DND-41 (cell line): ENCODE measurements at regions not wholly inside any gene's neighbourhood (a gene's known extent, or its start where the extent isn't known, plus 50 kb on each side); places are given as distances from the start of the nearest gene placed in this dataset.

Experiments used
- ATAC-seq: fragments of 200-7000 bp; cut with Tn5 transposase; 3 replicates; pipeline ENCODE4 v1.9.1; 2021; ENCODE audit warnings: low read depth; ENCODE audit not compliant: insufficient read depth
- DNase-seq: peaks from one replicate; pipeline ENCODE4 v3.0.0-alpha.2; 2020
- H2AFZ ChIP-seq: 2 replicates; pipeline ENCODE4 v1.6.0; 2012; ENCODE audit warnings: low read depth, low read length
- H3K27ac ChIP-seq: 2 replicates; pipeline ENCODE4 v1.5.1; 2012; ENCODE audit warnings: low read length, inconsistent platforms
- H3K27me3 ChIP-seq: fragments of 200-600 bp; sonication (generic); 2 replicates; pipeline ENCODE4 v1.6.0; 2012; ENCODE audit warnings: low read length, mild to moderate bottlenecking, inconsistent platforms; ENCODE audit not compliant: insufficient read depth, poor library complexity
- H3K36me3 ChIP-seq: 2 replicates; pipeline ENCODE4 v1.5.1; 2012; ENCODE audit warnings: low read length, inconsistent platforms; ENCODE audit not compliant: insufficient read depth
- H3K4me1 ChIP-seq: 2 replicates; pipeline ENCODE4 v1.5.1; 2012; ENCODE audit warnings: mild to moderate bottlenecking, low read length; ENCODE audit not compliant: insufficient read depth
- H3K4me2 ChIP-seq: 2 replicates; pipeline ENCODE4 v1.6.0; 2012; ENCODE audit warnings: mild to moderate bottlenecking, moderate library complexity, low read length, inconsistent platforms; ENCODE audit not compliant: insufficient read depth
- H3K4me3 ChIP-seq, 2 experiments: fragments of 200-600 bp in 1 of 2; shearing (Covaris generic) in 1 of 2; 2 replicates each; pipeline ENCODE4 v1.5.1; 2012 to 2016; ENCODE audit warnings: inconsistent platforms in 2 of 2, low read length in 2 of 2, mild to moderate bottlenecking in 2 of 2, low read depth in 1 of 2, moderate library complexity in 1 of 2
- H3K79me2 ChIP-seq: 2 replicates; pipeline ENCODE4 v1.6.0; 2012; ENCODE audit warnings: low read length, inconsistent platforms; ENCODE audit not compliant: insufficient read depth
- H3K9ac ChIP-seq: 2 replicates; pipeline ENCODE4 v1.6.0; 2012; ENCODE audit warnings: low read depth, mild to moderate bottlenecking, inconsistent platforms, low read length, moderate library complexity
- H3K9me3 ChIP-seq: 2 replicates; pipeline ENCODE4 v1.5.1; 2012; ENCODE audit warnings: low read length, moderate library complexity, mild to moderate bottlenecking, inconsistent platforms; ENCODE audit not compliant: insufficient read depth, severe bottlenecking
- H4K20me1 ChIP-seq: 2 replicates; pipeline ENCODE4 v1.6.0; 2012; ENCODE audit warnings: low read length; ENCODE audit not compliant: insufficient read depth
- CTCF ChIP-seq: IDR thresholded peaks from 2 replicates; pipeline ENCODE4 v1.5.1; 2012; ENCODE audit warnings: borderline replicate concordance, low read length, moderate library complexity, mild to moderate bottlenecking; ENCODE audit not compliant: poor library complexity, severe bottlenecking; ENCODE audit errors: extremely low read depth
- EZH2 ChIP-seq: IDR thresholded peaks from 3 replicates; pipeline ENCODE4 v1.6.1; 2012; ENCODE audit warnings: borderline replicate concordance, low read depth, mild to moderate bottlenecking, moderate library complexity, low read length, inconsistent platforms; ENCODE audit not compliant: severe bottlenecking

- no peaks in the 10 kb centered on the region for H3K79me2 ChIP-seq
- no peak overlapping the region for H3K27ac ChIP-seq
- DNase-seq (no peak), ATAC-seq (no peak)
- no peaks in the 10 kb centered on the region for H3K9me3 ChIP-seq
- no peak overlapping the region for H3K4me2 ChIP-seq
- H3K27me3 ChIP-seq, result peaks cover 6% of the 10 kb centered on the region
- no peak overlapping the region for H2AFZ ChIP-seq
- H4K20me1 ChIP-seq, result no peaks in the 10 kb centered on the region
- TF ChIP-seq EZH2, result no peak
- TF ChIP-seq CTCF, result no peak
- H3K36me3 ChIP-seq, result no peaks in the 10 kb centered on the region
- H3K4me1 ChIP-seq, result no peaks in the 10 kb centered on the region
- H3K4me3 ChIP-seq, result no peak overlapping the region
- no peak overlapping the region for H3K9ac ChIP-seq
These were observed 70.9 kb upstream of the ENPP6 start for GRCh38 chr4:184288451-184289178.

- TF ChIP-seq EZH2 (no peak), CTCF (no peak)
- H3K36me3 ChIP-seq, result no peaks in the 10 kb centered on the region
- H4K20me1 ChIP-seq, result no peaks in the 10 kb centered on the region
- H3K4me2 ChIP-seq, result no peak overlapping the region
- H3K27me3 ChIP-seq, result peaks cover 6% of the 10 kb centered on the region
- H3K27ac ChIP-seq, result no peak overlapping the region
- no peaks in the 10 kb centered on the region for H3K79me2 ChIP-seq
- H3K4me1 ChIP-seq, result no peaks in the 10 kb centered on the region
- no peak overlapping the region for H3K4me3 ChIP-seq
- no peak overlapping the region for H3K9ac ChIP-seq
- DNase-seq (no peak), ATAC-seq (no peak)
- no peak overlapping the region for H2AFZ ChIP-seq
- H3K9me3 ChIP-seq, result no peaks in the 10 kb centered on the region
These were observed 70.1 kb upstream of the ENPP6 start for GRCh38 chr4:184287697-184288255.

GRCh38 chr4:184286358-184286757 lies 68.7 kb upstream of the ENPP6 start:
- Histone ChIP-seq H3K4me1 (no peaks in the 10 kb centered on the region), H3K27me3 (peaks cover 6% of the 10 kb centered on the region), H3K36me3 (no peaks in the 10 kb centered on the region), H3K9ac (no peak overlapping the region), H4K20me1 (no peaks in the 10 kb centered on the region), H2AFZ (no peak overlapping the region), H3K79me2 (no peaks in the 10 kb centered on the region), H3K4me3 (no peak overlapping the region), H3K4me2 (no peak overlapping the region), H3K9me3 (no peaks in the 10 kb centered on the region), H3K27ac (no peak overlapping the region)
- DNase-seq, result no peak
- ATAC-seq, result no peak
- TF ChIP-seq EZH2 (no peak), CTCF (no peak)
